Endothelial cell of umbilical vein (primary cell): ENCODE measurements at regions not wholly inside any gene's neighbourhood (a gene's known extent, or its start where the extent isn't known, plus 50 kb on each side); places are given as distances from the start of the nearest gene placed in this dataset.

Experiments
- BruUV-seq: library from RNA; stranded (reverse); fragments of 400-500 nt; replicated peaks from 2 replicates; lab custom pipeline; 2021; lab: Mats Ljungman, UMichigan
- CTCF ChIA-PET: fragments of 300-600, 350-600 bp; sonication (Branson Sonifier 250); formaldehyde crosslinking; loops from one replicate; lab custom pipeline; 2021; ENCODE audit warnings: antibody characterized with exemption, inconsistent platforms; lab: Charles Lee
- POLR2A ChIA-PET: fragments of 300-600, 350-600 bp; sonication (Branson Sonifier 250); formaldehyde crosslinking; loops from one replicate; lab custom pipeline; 2021; ENCODE audit warnings: antibody characterized with exemption, inconsistent platforms; lab: Charles Lee
- DNase-seq: peaks from one replicate; pipeline ENCODE4 v3.0.0-alpha.2; 2011; ENCODE audit warnings: low read depth, low spot score
- FAIRE-seq: peaks from 2 replicates; lab custom pipeline; 2011; peaks lifted over from hg19 to GRCh38; lab: Jason Lieb, UNC
- H2AFZ ChIP-seq: 2 replicates; pipeline ENCODE4 v1.6.0; 2012; ENCODE audit warnings: low read depth, low read length, control low read depth, inconsistent platforms
- H3K27ac ChIP-seq: 2 replicates; pipeline ENCODE4 v1.5.1; 2011; ENCODE audit warnings: low read depth, mild to moderate bottlenecking, control low read depth, low read length, moderate library complexity; ENCODE audit not compliant: insufficient read depth
- H3K27me3 ChIP-seq, 2 experiments: 2 replicates each; pipeline versions ENCODE4 v1.6.0 to v1.6.1; 2011; ENCODE audit warnings: low read length in 2 of 2, mixed read lengths in 1 of 2; ENCODE audit not compliant: control insufficient read depth in 2 of 2, insufficient read depth in 2 of 2
- H3K36me3 ChIP-seq, 2 experiments: 2 replicates in 1 of 2; 3 replicates in 1 of 2; pipeline ENCODE4 v1.5.1; 2011; ENCODE audit warnings: low read length in 2 of 2, mild to moderate bottlenecking in 1 of 2, moderate library complexity in 1 of 2; ENCODE audit not compliant: control insufficient read depth in 2 of 2, insufficient read depth in 2 of 2; ENCODE audit errors: extremely low read depth in 1 of 2
- H3K4me1 ChIP-seq: 3 replicates; pipeline ENCODE4 v1.5.1; 2011; ENCODE audit warnings: mild to moderate bottlenecking, low read length; ENCODE audit not compliant: control insufficient read depth, insufficient read depth; ENCODE audit errors: extremely low read depth
- H3K4me2 ChIP-seq: 2 replicates; pipeline ENCODE4 v1.6.1; 2011; ENCODE audit warnings: low read length, control low read depth, mixed read lengths; ENCODE audit not compliant: insufficient read depth
- H3K4me3 ChIP-seq, 3 experiments: fragments of 200-600 bp in 1 of 3; sonication (generic), shearing (Covaris generic) in 1 of 3; replicated peaks in 1 of 3; 2 replicates each; pipeline ENCODE4 v1.5.1; 2011 to 2016; ENCODE audit warnings: control low read depth in 3 of 3, low read length in 3 of 3, mild to moderate bottlenecking in 2 of 3, inconsistent platforms in 1 of 3, low read depth in 1 of 3, moderate library complexity in 1 of 3; ENCODE audit not compliant: insufficient read depth in 1 of 3
- H3K79me2 ChIP-seq: 2 replicates; pipeline ENCODE4 v1.6.0; 2012; ENCODE audit warnings: low read length, inconsistent platforms; ENCODE audit not compliant: control insufficient read depth, insufficient read depth
- H3K9ac ChIP-seq: replicated peaks from 2 replicates; pipeline ENCODE3; 2011; ENCODE audit warnings: low read length, control low read depth; ENCODE audit not compliant: insufficient read depth; ENCODE audit errors: extremely low read depth
- H3K9me1 ChIP-seq: replicated peaks from 3 replicates; pipeline ENCODE4 v1.6.0; 2011; ENCODE audit warnings: mild to moderate bottlenecking, low read length; ENCODE audit not compliant: control insufficient read depth, insufficient read depth; ENCODE audit errors: extremely low read depth
- H3K9me3 ChIP-seq: replicated peaks from 2 replicates; pipeline ENCODE4 v1.5.1; 2012; ENCODE audit warnings: low read length, inconsistent platforms; ENCODE audit not compliant: control insufficient read depth, insufficient read depth
- H4K20me1 ChIP-seq: replicated peaks from 2 replicates; pipeline ENCODE3; 2011; ENCODE audit warnings: mild to moderate bottlenecking, low read length; ENCODE audit not compliant: control insufficient read depth, insufficient read depth; ENCODE audit errors: extremely low read depth
- CTCF ChIP-seq, 2 donors: IDR thresholded peaks; 1 replicate in 1 of 2; 2 replicates in 1 of 2; pipeline ENCODE4 v1.5.1; 2011; ENCODE audit warnings: low read length in 2 of 2, mild to moderate bottlenecking in 2 of 2, moderate library complexity in 2 of 2, control low read depth in 1 of 2, inconsistent platforms in 1 of 2, low read depth in 1 of 2; ENCODE audit not compliant: insufficient read depth in 1 of 2; ENCODE audit errors: extremely low read depth in 1 of 2
- EZH2 ChIP-seq: IDR thresholded peaks from 2 replicates; pipeline ENCODE4 v1.6.1; 2012; ENCODE audit warnings: borderline replicate concordance, low read depth, mild to moderate bottlenecking, moderate library complexity, low read length, inconsistent platforms; ENCODE audit not compliant: severe bottlenecking
- FOS ChIP-seq: IDR thresholded peaks from 2 replicates; pipeline ENCODE4 v1.6.1; 2011; ENCODE audit warnings: mild to moderate bottlenecking, low read length, moderate library complexity, borderline replicate concordance; ENCODE audit not compliant: insufficient read depth
- GATA2 ChIP-seq: IDR thresholded peaks from 2 replicates; pipeline ENCODE4 v1.7.0; 2011; ENCODE audit warnings: low read depth, mild to moderate bottlenecking, moderate library complexity, mixed read lengths, low read length; ENCODE audit not compliant: insufficient read length, insufficient read depth
- JUN ChIP-seq: IDR thresholded peaks from 2 replicates; pipeline ENCODE4 v1.6.1; 2011; ENCODE audit warnings: borderline replicate concordance, low read depth; ENCODE audit not compliant: insufficient read length, insufficient read depth
- MAX ChIP-seq: IDR thresholded peaks from 2 replicates; pipeline ENCODE4 v1.6.1; 2011; ENCODE audit not compliant: insufficient read depth, insufficient read length
- MYC ChIP-seq: IDR thresholded peaks from one replicate; pipeline ENCODE4 v1.6.1; 2011; ENCODE audit warnings: mild to moderate bottlenecking, low read depth, low read length
- POLR2A ChIP-seq: IDR thresholded peaks from 2 replicates; pipeline ENCODE4 v1.6.1; 2012; ENCODE audit warnings: low read depth, mild to moderate bottlenecking, control low read depth, low read length
- POLR2AphosphoS5 ChIP-seq: IDR thresholded peaks from 2 replicates; pipeline ENCODE4 v1.6.1; 2012; ENCODE audit warnings: low read depth, mild to moderate bottlenecking, control low read depth, low read length, moderate library complexity; ENCODE audit not compliant: insufficient read depth
- dilution Hi-C: fragments of 300-500 bp; cut with MboI; formaldehyde crosslinking; loops from one replicate; pipeline ENCODE4 v1.15.0; 2019; ENCODE audit warnings: low sequenced_read_pairs; ENCODE audit not compliant: extremely low pct_ligation_motif_present
- intact Hi-C: fragments of 100-400 bp; cut with micrococcal nuclease; formaldehyde crosslinking; loops from one replicate; pipeline ENCODE4 v1.10.0; 2022

GRCh38 chr16:72666267-72666666, 381.7 kb downstream of the ZFHX3 start:
- FAIRE-seq (no peak), DNase-seq (no peak)
- no peak overlapping the region for H3K4me2 ChIP-seq
- peaks cover 10% of the 10 kb centered on the region for H3K4me1 ChIP-seq
- BruUV-seq: no TSS peak
- H3K27ac ChIP-seq: no peak overlapping the region
- H3K9me3 ChIP-seq: no peaks in the 10 kb centered on the region
- ChIA-PET POLR2A (no interaction called here), CTCF (no interaction called here)
- no peaks in the 10 kb centered on the region for H3K27me3 ChIP-seq
- no peaks in the 10 kb centered on the region for H3K36me3 ChIP-seq
- intact Hi-C loops: loop anchor here (10.0 kb wide), 4 partner anchors 161 to 421 kb away; no protein-coding TSS in a partner anchor
- no peaks in the 10 kb centered on the region for H3K79me2 ChIP-seq
- TF ChIP-seq GATA2 (no peak), MYC (no peak), POLR2AphosphoS5 (no peak), EZH2 (no peak), CTCF (IDR thresholded peaks at IDR 0.05; ENCODE audit: extremely low read depth in 1 of 2, insufficient read depth in 1 of 2, low read depth in 1 of 2, low read length in 2 of 2) (no peak), JUN (no peak), MAX (no peak), FOS (no peak), POLR2A (no peak)
- H3K9me1 ChIP-seq: no peaks in the 10 kb centered on the region
- dilution Hi-C loops: no loop called here
- no peak overlapping the region for H2AFZ ChIP-seq
- no peaks in the 10 kb centered on the region for H4K20me1 ChIP-seq
- no peak overlapping the region for H3K4me3 ChIP-seq
- no peak overlapping the region for H3K9ac ChIP-seq
